Erythroblast (primary cell): ENCODE measurements at regions not wholly inside any gene's neighbourhood (a gene's known extent, or its start where the extent isn't known, plus 50 kb on each side); places are given as distances from the start of the nearest gene placed in this dataset.

ENCODE experiments used
- GATA1 ChIP-seq: IDR thresholded peaks from 2 replicates; pipeline ENCODE4 v1.6.1; 2011; ENCODE audit warnings: low read depth, mild to moderate bottlenecking, control low read depth, low read length, moderate library complexity
- POLR2A ChIP-seq: IDR thresholded peaks from 2 replicates; pipeline ENCODE4 v1.6.1; 2011; ENCODE audit warnings: mild to moderate bottlenecking, low read length

DNA sequence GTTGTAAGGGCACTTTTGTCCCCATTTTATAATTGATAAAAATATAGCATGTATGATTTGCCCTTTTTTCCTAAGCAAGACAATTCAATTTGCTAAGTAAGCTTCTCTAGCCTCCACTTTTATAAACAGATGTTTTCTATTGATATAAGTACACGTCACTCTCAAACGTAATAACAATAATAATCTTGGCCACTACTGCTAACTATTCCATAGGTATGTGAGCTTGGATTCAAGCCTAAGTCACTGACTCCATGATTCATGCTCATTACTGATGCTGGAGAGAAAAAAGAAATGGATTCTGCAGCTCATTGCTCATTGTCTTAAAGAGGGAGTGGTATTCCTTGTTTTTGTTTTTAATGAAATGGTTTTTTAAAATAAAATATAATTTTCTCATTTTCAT, 661.0 kb downstream of the GALC start:
- no peak for TF ChIP-seq POLR2A
- TF ChIP-seq GATA1 = no peak
